Central memory CD4-positive, alpha-beta T cell (primary cell): ENCODE measurements at regions not wholly inside any gene's neighbourhood (a gene's known extent, or its start where the extent isn't known, plus 50 kb on each side); places are given as distances from the start of the nearest gene placed in this dataset.
"Not testable (repeated sequence)": the region's sequence is repeated elsewhere in the genome, so short reads cannot be mapped to it uniquely, and the experiment has no call there.

Source experiments
- DNase-seq: peaks from one replicate; pipeline ENCODE4 v3.0.0; 2022

DNA sequence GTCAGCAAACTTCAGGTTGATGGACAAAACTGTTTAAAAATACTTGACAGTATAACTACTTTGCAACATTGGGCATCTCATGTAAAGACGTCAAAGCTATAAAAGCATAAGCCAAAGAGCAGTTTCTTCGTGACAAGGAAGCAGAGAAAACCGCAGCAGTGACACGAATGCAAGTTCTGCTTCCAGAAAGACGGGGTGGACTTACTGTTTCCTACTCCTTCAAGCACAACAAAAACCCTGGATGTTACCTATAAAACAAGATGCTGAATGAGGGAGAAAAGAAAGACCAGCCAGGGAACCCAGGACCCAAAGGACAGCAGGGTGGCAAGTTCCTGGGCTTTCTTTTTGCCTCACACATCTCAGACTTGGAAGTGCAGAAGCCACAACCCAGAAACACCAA is 98.0 kb downstream of the DLL1 start:
- no peak for DNase-seq

DNA sequence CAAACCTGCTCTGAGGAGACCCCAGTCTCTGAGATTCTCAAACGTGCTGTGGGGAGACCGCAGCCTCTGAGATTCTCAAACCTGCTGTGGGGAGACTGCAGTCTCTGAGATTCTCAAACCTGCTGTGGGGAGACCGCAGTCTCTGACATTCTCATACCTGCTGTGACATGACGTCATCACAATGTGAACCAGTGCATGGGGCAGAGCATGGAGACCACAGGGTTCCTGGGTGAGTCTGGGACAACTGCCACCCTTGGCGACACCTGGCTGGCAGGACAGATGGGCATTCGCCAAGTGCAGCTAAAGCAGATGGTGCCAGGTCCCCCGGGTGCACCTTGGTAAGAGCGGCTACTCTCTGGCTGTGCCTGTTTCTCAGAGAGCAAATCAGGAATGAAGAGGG is 98.8 kb downstream of the DLL1 start:
- DNase-seq, result not testable (repeated sequence)

DNA sequence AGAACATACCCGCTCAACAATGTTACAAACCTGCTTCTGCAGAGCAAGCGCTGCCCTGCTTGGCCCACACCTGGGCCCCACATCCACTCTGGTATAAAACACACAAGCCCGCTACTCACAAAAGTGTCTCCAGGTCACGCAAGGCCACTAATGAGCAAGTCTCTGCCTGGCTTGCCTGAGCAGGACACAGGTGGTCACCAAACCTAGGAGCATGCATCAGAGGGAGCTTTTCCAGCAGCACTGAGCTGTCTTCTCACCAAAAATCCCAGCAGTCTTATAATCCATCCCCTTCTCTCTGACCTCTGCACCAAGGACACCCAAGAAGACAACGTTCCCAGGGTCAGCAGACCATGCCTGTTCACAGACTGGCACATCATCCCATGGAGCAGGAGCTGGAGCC is 100.8 kb downstream of the DLL1 start:
- no peak for DNase-seq

DNA sequence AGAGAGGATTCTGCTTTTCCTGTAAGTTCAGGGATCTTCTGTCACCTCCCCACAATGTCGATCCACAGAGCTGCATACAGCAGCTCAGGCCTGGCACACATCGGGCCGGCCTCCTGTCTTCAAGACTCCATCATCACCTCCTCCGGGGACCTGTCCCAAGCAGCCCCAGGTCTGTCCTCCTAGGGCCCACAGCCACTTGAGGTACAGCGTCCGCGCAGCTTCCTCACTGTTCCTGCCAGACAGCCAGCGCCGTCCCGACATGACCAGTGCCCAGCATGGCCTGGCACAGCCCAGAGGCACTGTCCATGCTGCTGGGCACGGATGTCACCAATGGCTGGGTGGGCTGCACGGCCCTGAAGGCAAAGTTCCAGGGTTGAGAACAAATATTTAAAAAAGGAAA is 101.6 kb downstream of the DLL1 start:
- no peak for DNase-seq

DNA sequence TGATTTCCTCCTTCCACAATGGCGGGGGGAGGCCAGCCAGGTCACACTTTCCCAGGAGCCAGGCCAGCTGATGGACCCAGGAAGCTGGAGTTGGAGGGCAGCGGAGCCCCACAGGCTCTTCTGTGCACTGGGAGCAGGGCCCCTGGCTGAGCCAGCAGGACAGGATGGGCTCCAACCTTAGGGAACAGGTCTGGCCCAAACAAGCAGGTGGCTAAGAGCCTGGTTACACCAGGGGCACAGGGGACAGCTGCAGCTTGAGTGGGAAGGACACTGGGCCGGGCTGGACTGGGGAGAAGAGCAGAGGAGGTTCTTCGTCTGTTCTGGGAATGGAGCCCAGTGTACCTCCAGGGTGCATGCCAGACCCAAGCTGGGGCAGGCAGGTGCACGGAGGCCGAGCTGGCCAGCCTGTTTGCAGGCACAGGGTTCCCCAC is 102.3 kb downstream of the DLL1 start:
- DNase-seq, result no peak

DNA sequence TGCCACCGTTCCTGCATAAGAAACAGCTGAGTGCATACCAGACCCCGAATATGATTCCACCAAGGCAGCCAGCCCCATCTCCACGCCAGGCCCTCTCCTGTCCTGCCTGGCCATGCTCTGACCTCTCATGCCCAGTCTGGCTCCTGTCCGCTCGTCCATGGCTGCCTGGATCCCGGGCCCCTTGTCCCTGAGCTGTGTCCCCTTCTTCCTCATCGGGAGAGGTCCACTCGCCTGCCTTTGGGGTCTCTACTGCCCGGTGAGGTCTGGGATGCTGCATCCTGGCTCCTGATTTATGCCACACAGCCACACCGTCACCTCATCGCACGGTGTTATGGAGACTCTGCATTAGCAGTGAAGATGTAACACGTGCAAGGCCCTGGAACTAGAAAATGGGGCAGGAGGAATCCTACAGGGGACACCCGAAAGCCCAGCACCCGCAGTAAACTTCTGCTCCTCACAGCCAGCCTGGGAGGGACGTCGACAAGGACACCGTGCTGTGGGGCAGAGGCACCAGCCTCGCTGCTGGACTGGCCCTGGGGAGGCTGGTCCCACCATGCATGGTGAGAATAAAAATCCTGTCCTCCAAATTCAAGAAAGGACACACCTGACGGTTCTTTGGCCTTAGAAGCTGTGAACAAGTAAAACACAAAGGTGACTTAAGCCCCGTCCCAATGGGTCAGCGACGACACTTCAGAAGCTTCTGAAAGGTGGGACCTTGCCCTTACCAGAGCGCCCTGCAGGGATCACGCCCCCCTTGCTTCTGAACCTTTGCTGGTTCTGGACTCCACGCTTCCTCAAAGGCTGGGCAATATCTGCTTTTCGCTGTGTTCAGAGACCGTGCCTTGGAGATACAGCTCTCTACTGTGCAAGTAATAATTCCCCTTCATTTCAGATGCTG is 103.0 kb downstream of the DLL1 start:
- DNase-seq, result no peak

DNA sequence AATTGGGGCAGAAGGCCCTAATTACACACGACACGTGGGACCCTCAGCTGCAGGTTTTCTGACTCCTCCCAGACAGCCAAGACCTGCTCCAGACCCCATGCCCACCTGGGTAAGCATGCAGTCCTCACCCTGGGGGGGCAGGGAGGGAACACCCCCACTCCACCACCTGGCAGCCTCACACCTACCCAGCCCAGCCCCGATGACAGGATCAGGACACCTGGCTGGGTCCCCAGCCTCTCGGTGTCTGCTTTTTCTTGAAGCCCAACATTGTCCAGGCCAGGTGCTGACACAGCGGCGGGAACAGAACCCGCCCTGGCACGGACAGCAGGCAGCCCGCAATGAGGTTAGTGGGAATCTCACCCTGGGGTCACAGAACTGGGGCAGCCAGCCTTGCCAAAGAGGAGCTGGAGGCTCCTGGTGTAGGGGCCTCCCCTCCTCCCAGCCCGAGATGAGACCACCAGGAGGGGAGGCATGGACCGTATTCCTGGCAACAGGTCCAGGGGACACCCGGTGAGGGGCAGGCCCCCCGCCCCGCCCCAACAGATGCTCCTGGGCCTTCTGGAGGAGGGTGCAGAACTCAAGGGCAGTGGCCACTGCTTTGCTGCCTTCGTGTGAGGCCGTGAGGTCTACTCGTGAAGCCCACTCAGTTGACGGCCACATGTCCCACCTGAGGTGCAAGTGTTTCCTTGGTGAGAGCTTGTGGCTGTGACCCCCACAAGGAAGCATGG is 103.8 kb downstream of the DLL1 start:
- no peak for DNase-seq

DNA sequence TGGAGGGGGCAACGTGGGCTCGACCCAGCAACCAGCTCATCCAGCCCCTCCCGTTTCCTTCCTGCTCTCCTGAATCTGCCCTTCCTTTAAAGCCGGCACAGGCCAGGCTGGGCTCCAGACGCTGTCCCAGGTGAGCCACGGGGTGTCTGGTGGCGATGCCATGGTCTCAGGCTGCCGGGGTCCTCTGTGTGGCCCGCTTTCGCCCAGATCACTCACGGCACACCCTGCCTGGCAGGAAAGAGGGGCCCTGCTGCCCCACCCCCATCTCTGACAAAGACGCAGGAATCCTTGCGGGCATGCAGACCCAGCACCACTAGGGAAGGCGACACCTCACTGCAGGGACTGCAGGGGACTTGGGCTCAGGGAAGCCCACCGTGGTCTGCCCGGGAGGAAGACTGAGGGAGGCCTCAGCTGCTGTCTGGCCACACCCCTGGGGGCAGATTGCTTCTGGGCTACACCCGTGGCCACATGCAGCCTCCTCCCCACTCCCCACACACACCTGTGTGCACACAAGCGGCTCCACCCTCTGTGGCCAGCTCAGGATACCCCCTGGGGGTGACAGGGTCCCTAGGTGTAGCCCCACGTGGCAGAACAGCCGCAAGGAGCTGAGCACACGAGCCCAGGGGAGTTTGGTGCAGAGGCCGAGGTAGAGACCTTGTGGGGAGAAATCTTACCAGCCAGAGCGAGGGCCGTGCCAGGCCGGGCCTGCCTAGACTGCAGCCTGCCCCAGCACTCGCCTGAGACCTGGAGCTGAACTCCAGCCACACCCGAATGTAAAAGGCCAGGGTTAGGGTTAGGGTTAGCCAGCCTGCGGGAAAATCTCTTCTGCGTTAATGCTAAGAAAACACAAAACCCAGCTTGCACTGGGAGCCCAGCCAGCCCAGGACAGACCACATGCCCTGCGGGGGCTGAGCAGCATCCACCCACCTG is 104.6 kb downstream of the DLL1 start:
- DNase-seq, result no peak

DNA sequence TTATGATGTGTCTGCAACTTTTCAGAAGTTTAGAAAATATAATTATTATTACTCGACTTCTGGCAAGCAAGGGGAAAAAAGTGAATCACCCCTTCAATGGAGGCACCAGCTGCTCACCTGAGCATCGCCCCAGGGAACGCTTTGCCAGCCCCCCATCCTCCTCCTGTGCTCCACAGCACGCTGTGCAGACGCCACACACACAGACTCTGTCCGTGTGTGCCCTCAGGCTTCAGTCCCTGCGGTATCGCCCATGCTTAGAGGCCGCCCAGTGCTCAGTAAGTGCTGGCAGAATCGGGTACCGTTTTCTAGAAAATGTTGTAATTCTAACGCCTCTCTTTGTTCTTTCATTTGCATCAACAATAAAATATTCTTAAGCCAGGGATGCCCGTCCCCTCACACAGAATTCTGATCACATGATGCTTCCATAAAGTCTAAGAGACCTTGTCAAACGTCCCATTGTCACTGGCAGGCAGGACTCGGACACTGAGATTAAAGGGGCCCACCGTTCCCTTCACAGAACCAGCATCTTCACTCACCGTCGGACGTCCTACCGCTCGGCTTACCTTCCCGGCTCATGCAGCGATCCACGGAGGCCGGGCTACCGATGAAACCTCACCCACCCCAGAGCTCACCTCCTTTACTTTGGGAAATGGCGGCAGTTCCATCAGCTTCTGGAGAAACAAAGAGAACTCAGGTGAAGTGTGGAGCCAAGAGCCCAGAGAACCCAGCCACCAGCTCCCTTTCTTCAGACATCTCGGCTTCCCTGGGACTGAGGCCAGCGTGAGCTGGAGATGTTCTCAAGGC is 105.5 kb downstream of the DLL1 start:
- no peak for DNase-seq

DNA sequence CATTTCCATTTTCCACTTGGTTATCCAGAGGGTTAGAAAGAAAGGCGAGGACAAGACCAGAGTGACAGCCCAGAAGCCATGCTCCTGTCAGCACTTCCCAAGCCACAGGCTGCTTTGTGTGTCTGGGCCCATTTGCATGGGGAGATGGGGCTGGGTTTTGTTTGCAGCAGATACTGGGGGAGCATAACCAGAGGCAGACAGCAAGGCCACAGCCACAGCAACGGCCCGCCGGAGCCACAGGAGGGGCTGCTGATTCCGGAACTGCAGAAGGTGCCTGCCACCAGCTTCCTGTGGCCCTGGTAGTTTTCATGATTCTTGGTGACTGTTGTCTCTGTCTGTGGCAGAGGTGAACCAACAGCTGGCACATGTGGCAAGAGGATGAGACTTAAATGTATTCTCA is 106.6 kb downstream of the DLL1 start:
- DNase-seq, result no peak

DNA sequence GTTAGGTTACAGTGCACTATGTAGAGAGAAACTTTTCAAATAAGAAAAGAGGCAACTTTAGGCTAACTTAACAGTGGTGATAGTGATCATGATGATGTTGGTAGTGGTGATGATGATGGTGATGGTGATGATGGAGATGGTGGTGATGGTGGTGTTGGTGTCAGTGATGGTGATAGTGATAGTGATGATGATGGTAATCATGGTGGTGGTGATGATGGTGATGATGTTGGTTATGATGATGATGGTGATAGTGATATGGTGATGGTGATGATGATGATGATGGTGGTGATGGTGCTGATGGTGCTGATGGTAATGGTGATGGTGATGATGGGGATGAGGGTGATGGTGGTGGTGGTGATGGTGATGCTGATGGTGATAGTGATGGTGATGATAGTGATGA is 107.4 kb downstream of the DLL1 start:
- no peak for DNase-seq

DNA sequence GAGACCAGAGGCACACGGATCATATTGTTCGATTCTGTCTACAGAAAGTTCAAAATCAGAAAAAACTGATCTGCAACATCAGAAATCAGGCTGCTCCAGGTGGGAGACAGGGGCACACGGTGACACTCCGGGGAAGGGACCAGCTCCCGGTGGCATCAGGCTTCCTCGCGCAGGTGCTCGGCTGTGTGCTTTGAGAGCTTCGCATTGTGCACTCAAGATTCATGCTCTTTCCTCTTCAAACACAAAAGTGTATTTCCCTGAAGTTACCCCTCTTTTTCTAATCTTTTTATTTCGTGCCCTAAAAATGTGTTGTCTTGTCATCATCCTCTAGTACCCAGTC is 108.1 kb downstream of the DLL1 start:
- no peak for DNase-seq

DNA sequence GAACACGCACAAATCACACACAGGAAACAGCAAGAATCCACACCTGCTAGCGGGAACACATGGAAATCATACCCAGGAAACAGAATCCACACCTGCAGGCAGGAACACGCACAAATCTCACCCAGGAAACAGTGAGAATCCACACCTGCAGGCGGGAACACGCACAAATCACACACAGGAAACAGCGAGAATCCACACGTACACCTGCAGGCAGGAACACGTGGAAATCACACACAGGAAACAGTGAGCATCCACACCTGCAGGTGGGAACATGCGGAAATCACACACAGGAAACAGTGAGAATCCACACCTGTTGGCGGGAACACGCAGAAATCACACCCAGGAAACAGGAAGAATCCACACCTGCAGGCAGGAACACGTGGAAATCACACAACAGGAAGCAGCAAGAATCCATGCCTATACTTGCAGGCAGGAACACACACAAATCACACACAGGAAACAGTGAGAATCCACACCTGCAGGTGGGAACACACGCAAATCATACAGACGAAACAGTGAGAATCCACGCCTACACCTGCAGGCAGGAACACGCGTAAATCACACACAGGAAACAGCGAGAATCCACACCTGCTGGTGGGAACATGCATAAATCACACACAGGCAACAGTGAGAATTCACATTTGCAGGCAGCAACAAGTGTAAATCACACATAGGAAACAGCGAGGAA is 108.6 kb downstream of the DLL1 start:
- DNase-seq, result no peak

DNA sequence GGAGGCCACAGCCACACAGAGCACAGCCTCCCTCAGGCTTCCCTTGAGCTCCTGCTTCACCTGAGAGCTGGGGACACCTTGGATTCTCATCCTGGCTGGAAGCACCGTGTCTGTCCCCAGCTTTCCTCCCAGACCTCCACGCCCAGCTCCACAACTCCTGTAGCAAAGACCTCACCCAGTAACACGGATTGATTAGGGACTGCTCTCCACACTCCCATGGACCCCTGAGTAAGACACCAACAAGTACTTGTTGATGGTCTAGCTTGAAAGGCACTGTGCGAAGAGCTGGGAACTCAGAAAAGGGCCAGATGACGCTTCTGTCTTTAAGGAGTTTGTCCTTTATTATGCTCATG is 109.6 kb downstream of the DLL1 start:
- DNase-seq, result no peak

DNA sequence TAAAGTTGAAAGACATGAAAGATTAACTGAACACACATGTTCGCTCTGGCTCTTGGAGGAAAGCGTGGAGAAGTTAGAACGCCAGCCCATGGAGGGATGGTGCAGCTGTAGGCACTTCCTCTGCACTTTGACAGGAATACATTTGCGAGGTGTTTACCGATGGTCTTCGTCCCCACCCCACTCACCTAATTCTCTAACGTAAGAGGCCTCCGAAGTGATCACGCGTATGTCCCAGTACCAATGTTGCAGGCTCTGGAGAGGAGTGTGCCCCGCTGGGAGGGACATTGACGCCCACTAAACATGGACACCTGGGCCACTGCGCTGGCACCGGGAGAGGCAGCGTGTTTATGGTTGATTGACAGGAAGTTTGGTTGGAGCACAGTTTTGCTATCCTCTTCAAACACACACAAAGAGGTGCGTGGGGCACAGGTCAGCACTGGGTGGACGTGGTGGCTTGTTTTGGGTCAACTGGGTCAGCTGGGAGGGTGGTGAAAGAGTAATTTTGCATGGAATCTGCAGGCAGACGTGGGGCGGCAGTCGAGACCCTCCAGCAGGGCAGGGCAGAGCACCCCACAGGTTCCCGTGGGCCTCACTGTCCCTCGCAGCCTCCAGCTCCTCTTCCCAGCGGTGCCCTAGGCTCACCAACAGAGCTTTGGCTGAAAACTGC is 110.1 kb downstream of the DLL1 start:
- DNase-seq, result no peak

DNA sequence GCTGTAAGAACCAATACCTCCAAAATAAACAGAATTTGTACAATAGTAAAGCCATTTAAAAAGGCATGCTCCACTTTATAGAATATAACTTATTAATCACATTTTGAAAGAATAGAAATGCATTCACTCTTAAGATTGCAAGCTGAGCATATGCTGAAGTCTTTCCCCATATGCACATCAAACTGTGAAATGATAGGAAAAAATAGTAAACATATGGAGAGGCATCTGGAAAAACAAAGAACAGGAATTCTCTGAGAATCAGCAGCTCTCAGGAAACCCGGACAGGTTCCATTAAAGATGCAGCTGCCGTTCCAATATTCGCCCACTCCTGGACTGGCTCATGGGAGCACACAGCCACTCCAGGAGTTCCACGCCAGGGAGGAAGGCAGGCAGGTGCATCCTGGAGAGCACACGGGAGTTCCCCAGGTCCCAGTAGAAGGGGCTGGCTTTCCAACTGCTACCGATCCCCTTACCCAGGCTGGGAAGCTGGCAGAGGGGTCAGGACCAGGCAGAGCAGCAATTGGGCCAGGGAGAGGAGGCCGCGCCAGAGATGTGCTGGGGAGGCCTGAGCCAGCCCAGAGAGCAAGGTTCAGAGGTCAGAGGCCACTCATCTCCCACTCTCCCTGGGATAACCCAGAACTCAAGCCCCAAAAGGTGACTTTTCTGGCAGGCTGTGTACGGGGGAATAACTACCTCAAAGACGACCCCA is 111.1 kb downstream of the DLL1 start:
- no peak for DNase-seq

DNA sequence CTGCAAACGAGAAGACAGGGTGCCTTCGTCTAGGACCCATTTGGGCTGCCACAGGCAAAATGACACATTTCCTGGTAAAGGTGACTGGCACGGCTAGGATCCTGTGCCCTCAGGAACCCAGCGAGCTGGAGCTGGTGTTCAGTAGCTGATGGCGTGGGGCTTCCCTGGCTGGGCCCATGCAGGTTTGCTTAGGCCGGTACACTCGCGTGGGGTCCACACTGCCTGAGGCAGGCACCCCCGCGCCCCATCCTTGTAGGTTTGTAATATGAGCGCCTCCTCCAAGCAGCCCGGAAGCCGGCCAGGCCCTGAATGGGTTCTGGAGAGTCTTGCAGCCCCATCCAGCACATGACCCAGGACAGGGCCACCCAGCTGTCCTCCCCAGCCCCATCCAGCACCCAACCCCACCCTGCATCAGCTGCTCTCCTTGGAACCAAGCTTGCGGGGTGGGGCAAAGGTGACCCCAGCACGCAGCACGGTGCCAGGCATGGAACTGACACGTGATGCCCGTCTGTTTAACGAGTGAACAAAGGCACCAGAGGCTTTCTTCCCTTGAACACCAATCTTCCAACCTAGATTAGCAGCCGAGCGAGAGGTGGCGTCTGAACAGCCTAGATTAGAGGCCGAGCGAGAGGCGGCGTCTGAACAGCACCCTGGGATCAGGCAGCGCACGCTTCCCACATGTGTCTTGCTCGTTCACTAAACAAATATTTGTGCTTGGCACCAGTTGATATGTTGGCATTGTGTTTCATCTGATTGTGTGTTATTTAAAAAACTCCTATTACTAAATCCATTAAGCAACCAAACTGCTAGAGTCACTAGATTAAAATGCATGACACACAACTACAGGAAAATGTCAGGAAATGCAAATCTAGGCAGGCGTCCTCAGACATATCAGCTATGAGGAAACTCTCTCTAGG is 112.1 kb downstream of the DLL1 start:
- DNase-seq, result no peak

DNA sequence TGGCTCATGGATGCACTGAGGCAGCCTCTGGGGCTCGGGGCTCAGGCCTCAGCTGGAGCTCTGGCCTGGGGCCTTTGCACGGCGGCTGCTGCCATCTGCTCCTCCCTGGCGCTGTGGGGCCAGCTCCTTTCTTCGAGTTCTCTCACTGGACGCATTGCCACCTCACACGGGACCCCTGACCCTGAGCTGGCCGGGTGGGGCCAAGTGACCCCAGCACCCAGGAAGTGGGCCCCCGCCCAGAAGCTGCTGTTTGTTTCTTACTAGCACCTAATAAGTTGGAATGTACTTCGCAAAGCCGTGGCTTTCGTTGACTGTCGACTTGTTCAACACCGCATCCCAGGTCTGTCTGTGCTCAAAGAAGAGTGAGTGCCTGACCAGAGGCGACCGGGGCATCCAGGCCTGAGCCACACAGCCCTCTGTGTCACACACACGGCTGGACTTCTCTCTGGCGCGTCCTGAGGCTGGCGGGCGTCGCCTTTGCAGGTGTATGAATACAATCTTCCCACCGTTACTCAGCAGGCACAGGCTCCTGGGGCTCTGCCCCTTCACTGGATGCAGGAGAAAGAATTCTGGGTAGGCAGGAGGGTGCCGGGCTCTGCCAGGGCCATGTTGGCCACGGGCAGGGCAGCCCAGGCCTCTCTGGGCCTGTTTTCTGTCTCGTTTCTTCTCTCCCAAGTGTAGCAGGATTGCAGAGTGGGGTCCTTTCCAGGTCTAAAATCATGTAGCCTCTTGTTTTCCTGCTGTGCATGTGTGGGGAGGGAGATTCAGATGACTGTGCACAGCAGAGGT is 112.9 kb downstream of the DLL1 start:
- no peak for DNase-seq
